ENCODE measurements at regions not wholly inside any gene's neighbourhood (a gene's known extent, or its start where the extent isn't known, plus 50 kb on each side); places are given as distances from the start of the nearest gene placed in this dataset.

- no peak for DNase-seq (ENCODE audit: extremely low spot score)
- CTCF ChIA-PET, result no interaction called here
Observed at GRCh38 chr2:116680256-116680936, 1134.1 kb upstream of the DDX18 start.

GRCh38 chr2:116687371-116687770 lies 1127.1 kb upstream of the DDX18 start:
- no peak for DNase-seq (ENCODE audit: extremely low spot score)
- ChIA-PET POLR2A (no interaction called here), CTCF (no interaction called here)
- TF ChIP-seq ZNF384 (IDR thresholded peaks at IDR 0.05), result no peak
- no peak for TF ChIP-seq ELF4 (IDR thresholded peaks at IDR 0.05)
- no peak for TF ChIP-seq NFRKB (IDR thresholded peaks at IDR 0.05)

More at GRCh38 chr2:116680256-116680936, 1134.1 kb upstream of the DDX18 start:
- POLR2A ChIA-PET, result no interaction called here
- TF ChIP-seq HDGF (IDR thresholded peaks at IDR 0.05; ENCODE audit: borderline replicate concordance), result no peak
- TF ChIP-seq CTBP1 (IDR thresholded peaks at IDR 0.05; ENCODE audit: borderline replicate concordance), result no peak
- no peak for TF ChIP-seq SUZ12 (IDR thresholded peaks at IDR 0.05)
- TF ChIP-seq L3MBTL2 (conservative IDR thresholded peaks at IDR 0.05), result no peak
- no peak for TF ChIP-seq ARNT (IDR thresholded peaks at IDR 0.05)
- TF ChIP-seq BHLHE40 (IDR thresholded peaks at IDR 0.05; ENCODE audit: borderline replicate concordance), result no peak
- no peak for TF ChIP-seq PKNOX1 (IDR thresholded peaks at IDR 0.05)
- no peak for TF ChIP-seq ZNF384 (IDR thresholded peaks at IDR 0.05)
- no peak for TF ChIP-seq ELF4 (IDR thresholded peaks at IDR 0.05)
- TF ChIP-seq FOXM1 (IDR thresholded peaks at IDR 0.05; ENCODE audit: borderline replicate concordance), result no peak
- no peak for TF ChIP-seq FOXK2 (IDR thresholded peaks at IDR 0.05)
- no peak for TF ChIP-seq LEF1 (IDR thresholded peaks at IDR 0.05; ENCODE audit: borderline replicate concordance)

- DNase-seq (ENCODE audit: extremely low spot score), result no peak
- TF ChIP-seq SUZ12 (IDR thresholded peaks at IDR 0.05) (no peak), FOXA1 (IDR thresholded peaks at IDR 0.05) (no peak), PKNOX1 (IDR thresholded peaks at IDR 0.05) (no peak), BHLHE40 (IDR thresholded peaks at IDR 0.05; ENCODE audit: borderline replicate concordance) (no peak), CTBP1 (IDR thresholded peaks at IDR 0.05; ENCODE audit: borderline replicate concordance) (no peak), ELF4 (IDR thresholded peaks at IDR 0.05) (no peak), HDGF (IDR thresholded peaks at IDR 0.05; ENCODE audit: borderline replicate concordance) (no peak), ZNF384 (IDR thresholded peaks at IDR 0.05) (no peak), ARNT (IDR thresholded peaks at IDR 0.05) (no peak), TARDBP (IDR thresholded peaks at IDR 0.05) (no peak), NFRKB (IDR thresholded peaks at IDR 0.05) (no peak), SP1 (IDR thresholded peaks at IDR 0.05) (no peak), L3MBTL2 (conservative IDR thresholded peaks at IDR 0.05) (no peak), LEF1 (IDR thresholded peaks at IDR 0.05; ENCODE audit: borderline replicate concordance) (no peak), FOXM1 (IDR thresholded peaks at IDR 0.05; ENCODE audit: borderline replicate concordance) (no peak), FOXK2 (IDR thresholded peaks at IDR 0.05) (no peak)
- CTCF ChIA-PET, result no interaction called here
Observed at GRCh38 chr2:116692988-116693387, 1121.5 kb upstream of the DDX18 start.

GRCh38 chr2:116696223-116696622 lies 1118.3 kb upstream of the DDX18 start:
- TF ChIP-seq ZNF384 (IDR thresholded peaks at IDR 0.05), result no peak
- no peak for TF ChIP-seq FOXM1 (IDR thresholded peaks at IDR 0.05; ENCODE audit: borderline replicate concordance)
- no peak for TF ChIP-seq SP1 (IDR thresholded peaks at IDR 0.05)
- TF ChIP-seq LEF1 (IDR thresholded peaks at IDR 0.05; ENCODE audit: borderline replicate concordance), result no peak
- TF ChIP-seq CTBP1 (IDR thresholded peaks at IDR 0.05; ENCODE audit: borderline replicate concordance), result no peak
- TF ChIP-seq ARNT (IDR thresholded peaks at IDR 0.05), result no peak
- no peak for TF ChIP-seq HDGF (IDR thresholded peaks at IDR 0.05; ENCODE audit: borderline replicate concordance)
- TF ChIP-seq PKNOX1 (IDR thresholded peaks at IDR 0.05), result no peak
- no peak for TF ChIP-seq FOXK2 (IDR thresholded peaks at IDR 0.05)
- TF ChIP-seq FOXA1 (IDR thresholded peaks at IDR 0.05), result no peak
- TF ChIP-seq ELF4 (IDR thresholded peaks at IDR 0.05), result no peak
- TF ChIP-seq BHLHE40 (IDR thresholded peaks at IDR 0.05; ENCODE audit: borderline replicate concordance), result no peak
- ChIA-PET CTCF (no interaction called here), POLR2A (no interaction called here)
- no peak for DNase-seq (ENCODE audit: extremely low spot score)

More at GRCh38 chr2:116692988-116693387, 1121.5 kb upstream of the DDX18 start:
- POLR2A ChIA-PET, result no interaction called here

- CTCF ChIA-PET, result no interaction called here
- POLR2A ChIA-PET, result no interaction called here
- TF ChIP-seq LEF1 (IDR thresholded peaks at IDR 0.05; ENCODE audit: borderline replicate concordance) (no peak), TARDBP (IDR thresholded peaks at IDR 0.05) (no peak), BHLHE40 (IDR thresholded peaks at IDR 0.05; ENCODE audit: borderline replicate concordance) (no peak), ZNF384 (IDR thresholded peaks at IDR 0.05) (no peak), L3MBTL2 (conservative IDR thresholded peaks at IDR 0.05) (no peak), FOXM1 (IDR thresholded peaks at IDR 0.05; ENCODE audit: borderline replicate concordance) (no peak), SUZ12 (IDR thresholded peaks at IDR 0.05) (no peak), PKNOX1 (IDR thresholded peaks at IDR 0.05) (no peak), ELF4 (IDR thresholded peaks at IDR 0.05) (no peak)
- DNase-seq (ENCODE audit: extremely low spot score), result no peak
Observed at GRCh38 chr2:116696903-116697302, 1117.6 kb upstream of the DDX18 start.

GRCh38 chr2:116706396-116706795 lies 1108.1 kb upstream of the DDX18 start:
- POLR2A ChIA-PET, result no interaction called here

More at GRCh38 chr2:116706396-116706795, 1108.1 kb upstream of the DDX18 start:
- no peak for DNase-seq (ENCODE audit: extremely low spot score)
- CTCF ChIA-PET, result interaction anchor here (0.6 kb wide), 1 partner anchor 338 kb away, joined by 5 read pairs; no protein-coding TSS in a partner anchor
- no peak for TF ChIP-seq L3MBTL2 (conservative IDR thresholded peaks at IDR 0.05)
- no peak for TF ChIP-seq HDGF (IDR thresholded peaks at IDR 0.05; ENCODE audit: borderline replicate concordance)
- no peak for TF ChIP-seq SP1 (IDR thresholded peaks at IDR 0.05)
- no peak for TF ChIP-seq NFRKB (IDR thresholded peaks at IDR 0.05)
- no peak for TF ChIP-seq SUZ12 (IDR thresholded peaks at IDR 0.05)
- TF ChIP-seq FOXK2 (IDR thresholded peaks at IDR 0.05), result no peak

Measured in HEK293T (cell line).